ENCODE measurements at regions not wholly inside any gene's neighbourhood (a gene's known extent, or its start where the extent isn't known, plus 50 kb on each side); places are given as distances from the start of the nearest gene placed in this dataset.

GRCh38 chr2:75276093-75277029, 77.0 kb upstream of the TACR1 start:
- DNase-seq = no peak

GRCh38 chr2:75274936-75275335, 75.6 kb upstream of the TACR1 start:
- no peak for DNase-seq

- DNase-seq = no peak
Measured at GRCh38 chr2:75268112-75268511, 68.8 kb upstream of the TACR1 start.

GRCh38 chr2:75261923-75262322, 62.6 kb upstream of the TACR1 start:
- DNase-seq = no peak

- no peak for DNase-seq
Measured at GRCh38 chr2:75260946-75261345, 61.6 kb upstream of the TACR1 start.

- DNase-seq = no peak
Measured at GRCh38 chr2:75258620-75259019, 59.3 kb upstream of the TACR1 start.

GRCh38 chr2:75256485-75256884, 57.2 kb upstream of the TACR1 start:
- no peak for DNase-seq

GRCh38 chr2:75253526-75253925, 54.2 kb upstream of the TACR1 start:
- no peak for DNase-seq

- no peak for DNase-seq
Measured at GRCh38 chr2:75251896-75252295, 52.6 kb upstream of the TACR1 start.

All from CD4-positive, alpha-beta T cell treated with Interleukin-1 beta for 1 hour (primary cell).